ENCODE measurements at regions not wholly inside any gene's neighbourhood (a gene's known extent, or its start where the extent isn't known, plus 50 kb on each side); places are given as distances from the start of the nearest gene placed in this dataset.

DNA sequence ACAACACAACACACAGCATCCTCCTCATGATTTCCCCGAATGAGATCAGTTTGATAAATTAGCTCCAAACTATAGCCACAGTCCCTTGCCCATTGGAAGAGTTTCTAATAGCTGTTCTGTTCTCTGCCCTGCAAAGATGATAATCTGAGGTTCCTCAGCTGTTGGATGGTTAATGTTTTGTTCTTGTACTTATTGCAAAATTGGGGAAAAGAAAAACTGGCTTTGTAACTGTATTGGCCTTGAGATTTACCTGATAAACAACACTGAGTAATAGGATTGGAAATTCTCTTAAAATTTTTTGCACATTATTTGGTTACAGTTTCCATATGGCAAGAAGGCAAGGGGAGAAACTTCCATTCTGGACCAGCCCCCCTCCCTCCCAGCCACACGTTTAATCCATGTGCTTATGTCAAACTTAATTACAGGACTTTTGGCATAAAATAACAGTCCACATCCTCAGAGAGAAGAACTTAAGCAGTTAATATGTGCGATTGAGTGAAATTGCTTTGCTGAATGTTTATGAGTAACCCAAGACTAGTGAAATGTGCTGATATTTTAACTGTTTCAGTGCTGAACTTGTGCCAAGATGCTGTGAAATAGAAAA is 119.1 kb upstream of the ZFHX3 start:
- Histone ChIP-seq H3K9me3 (ENCODE audit: insufficient read depth, low read depth, low read length) (no peaks in the 10 kb centered on the region), H3K36me3 (ENCODE audit: insufficient read depth, low read depth, low read length) (no peaks in the 10 kb centered on the region), H3K27ac (ENCODE audit: low read length) (no peak overlapping the region), H3K27me3 (ENCODE audit: insufficient read depth, low read length) (peaks cover 4% of the 10 kb centered on the region; the same call in 1 of the 2 replicates), H3K4me1 (ENCODE audit: insufficient read depth, low read length) (peaks cover 9% of the 10 kb centered on the region), H3K9ac (ENCODE audit: low read depth, low read length) (no peak overlapping the region), H3K4me3 (ENCODE audit: low read length) (no peak overlapping the region)

DNA sequence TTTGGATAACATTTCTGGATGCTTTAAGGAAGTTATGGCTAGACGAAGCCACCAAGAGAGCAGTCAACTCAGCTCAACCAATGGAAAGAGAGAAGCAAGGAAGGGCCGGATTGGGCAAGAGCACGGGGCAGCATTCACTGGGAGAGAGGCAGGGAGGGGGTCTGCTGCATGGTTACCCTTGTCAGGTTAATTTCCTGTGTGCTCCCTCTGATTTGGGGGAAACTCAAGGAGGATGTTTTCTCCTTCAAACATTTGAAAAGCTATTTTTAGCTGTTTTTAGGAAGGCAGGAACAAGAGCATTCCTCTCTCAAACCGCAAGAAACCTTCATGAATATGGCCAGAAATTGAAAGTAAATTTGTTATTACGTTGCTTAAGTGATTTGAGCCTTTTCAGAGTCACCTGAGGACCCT is 118.5 kb upstream of the ZFHX3 start:
- Histone ChIP-seq H3K4me3 (ENCODE audit: low read length) (no peak overlapping the region), H3K9ac (ENCODE audit: low read depth, low read length) (no peak overlapping the region), H3K36me3 (ENCODE audit: insufficient read depth, low read depth, low read length) (no peaks in the 10 kb centered on the region), H3K9me3 (ENCODE audit: insufficient read depth, low read depth, low read length) (no peaks in the 10 kb centered on the region), H3K4me1 (ENCODE audit: insufficient read depth, low read length) (peaks cover 3% of the 10 kb centered on the region), H3K27ac (ENCODE audit: low read length) (no peak overlapping the region), H3K27me3 (ENCODE audit: insufficient read depth, low read length) (peaks cover 4% of the 10 kb centered on the region; the same call in 1 of the 2 replicates)

DNA sequence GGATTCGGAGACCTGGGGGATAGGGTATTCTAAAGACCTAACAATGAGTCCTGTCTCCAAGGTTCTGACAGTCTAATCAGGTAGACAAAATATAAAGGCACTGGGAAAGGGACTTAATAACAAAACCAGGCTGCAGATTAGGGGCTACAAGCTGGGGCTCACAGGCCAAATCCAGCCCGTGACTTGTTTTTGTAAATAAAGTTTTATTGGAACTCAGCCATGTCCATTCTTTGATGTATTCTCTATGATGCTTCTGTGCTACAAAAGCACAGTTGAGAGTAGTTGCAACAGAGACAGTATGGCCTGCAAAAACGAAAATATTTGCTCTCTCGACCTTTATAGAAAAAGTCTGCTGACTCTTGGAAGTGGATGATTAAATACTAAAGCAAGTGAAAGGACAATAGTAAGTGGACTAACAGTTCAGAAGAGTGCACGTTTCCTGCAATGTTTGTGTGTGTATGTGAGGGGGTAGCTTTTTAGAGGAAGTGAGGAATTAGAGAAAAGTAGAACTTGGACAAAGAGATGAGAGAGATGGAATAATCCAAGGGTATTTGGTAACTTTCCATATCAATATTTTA is 115.4 kb upstream of the ZFHX3 start:
- Histone ChIP-seq H3K36me3 (ENCODE audit: insufficient read depth, low read depth, low read length) (no peaks in the 10 kb centered on the region), H3K27ac (ENCODE audit: low read length) (no peak overlapping the region), H3K4me3 (ENCODE audit: low read length) (no peak overlapping the region), H3K9ac (ENCODE audit: low read depth, low read length) (no peak overlapping the region), H3K4me1 (ENCODE audit: insufficient read depth, low read length) (no peaks in the 10 kb centered on the region), H3K27me3 (ENCODE audit: insufficient read depth, low read length) (peaks cover under 1% of the 10 kb centered on the region; the same call in 1 of the 2 replicates), H3K9me3 (ENCODE audit: insufficient read depth, low read depth, low read length) (no peaks in the 10 kb centered on the region)

DNA sequence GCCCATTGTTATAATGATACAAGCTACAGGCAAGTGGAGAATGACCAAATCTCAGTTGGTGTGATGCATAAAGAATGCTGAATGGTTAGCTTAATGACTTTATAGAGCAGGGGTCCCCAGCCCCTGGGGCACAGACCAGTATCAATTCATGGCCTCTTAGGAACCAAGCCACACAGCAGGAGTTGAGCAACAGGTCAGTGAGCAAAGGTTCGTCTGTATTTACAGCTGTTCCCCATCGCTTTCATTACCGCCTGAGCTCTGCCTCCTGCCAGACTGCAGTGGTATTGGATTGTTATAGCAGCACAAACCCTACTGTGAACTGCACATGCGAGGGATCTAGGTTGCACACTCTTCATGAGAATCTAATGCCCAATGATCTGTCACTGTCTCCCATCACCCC is 114.0 kb upstream of the ZFHX3 start:
- H3K9me3 ChIP-seq (ENCODE audit: insufficient read depth, low read depth, low read length): no peaks in the 10 kb centered on the region
- no peaks in the 10 kb centered on the region for H3K4me1 ChIP-seq (ENCODE audit: insufficient read depth, low read length)
- H3K27me3 ChIP-seq (ENCODE audit: insufficient read depth, low read length): no peaks in the 10 kb centered on the region
- H3K36me3 ChIP-seq (ENCODE audit: insufficient read depth, low read depth, low read length): no peaks in the 10 kb centered on the region
- H3K27ac ChIP-seq (ENCODE audit: low read length): no peak overlapping the region
- H3K9ac ChIP-seq (ENCODE audit: low read depth, low read length): no peak overlapping the region
- no peak overlapping the region for H3K4me3 ChIP-seq (ENCODE audit: low read length)

DNA sequence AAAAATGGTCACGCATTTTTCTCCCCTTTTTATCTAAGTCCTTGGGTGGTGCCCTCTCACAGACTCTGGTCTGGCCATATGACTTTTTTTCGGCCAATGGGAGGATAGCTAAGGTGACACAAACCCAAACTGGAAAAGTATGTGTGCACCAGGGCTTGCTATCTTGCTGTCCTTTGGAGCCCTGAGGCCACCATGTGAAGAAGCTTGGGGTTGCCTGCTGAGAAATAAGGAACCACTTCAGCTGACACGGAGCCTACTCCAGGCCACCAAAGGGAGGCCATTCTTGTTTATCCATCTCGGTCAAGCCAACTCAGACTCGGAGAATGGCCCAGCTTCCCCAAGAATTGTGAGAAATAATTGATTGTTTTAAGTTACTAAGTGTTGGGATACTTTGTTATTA is 111.4 kb upstream of the ZFHX3 start:
- H3K27ac ChIP-seq (ENCODE audit: low read length): no peak overlapping the region
- no peak overlapping the region for H3K9ac ChIP-seq (ENCODE audit: low read depth, low read length)
- H3K27me3 ChIP-seq (ENCODE audit: insufficient read depth, low read length): no peaks in the 10 kb centered on the region
- no peaks in the 10 kb centered on the region for H3K36me3 ChIP-seq (ENCODE audit: insufficient read depth, low read depth, low read length)
- H3K4me1 ChIP-seq (ENCODE audit: insufficient read depth, low read length): no peaks in the 10 kb centered on the region
- H3K4me3 ChIP-seq (ENCODE audit: low read length): no peak overlapping the region
- no peaks in the 10 kb centered on the region for H3K9me3 ChIP-seq (ENCODE audit: insufficient read depth, low read depth, low read length)

DNA sequence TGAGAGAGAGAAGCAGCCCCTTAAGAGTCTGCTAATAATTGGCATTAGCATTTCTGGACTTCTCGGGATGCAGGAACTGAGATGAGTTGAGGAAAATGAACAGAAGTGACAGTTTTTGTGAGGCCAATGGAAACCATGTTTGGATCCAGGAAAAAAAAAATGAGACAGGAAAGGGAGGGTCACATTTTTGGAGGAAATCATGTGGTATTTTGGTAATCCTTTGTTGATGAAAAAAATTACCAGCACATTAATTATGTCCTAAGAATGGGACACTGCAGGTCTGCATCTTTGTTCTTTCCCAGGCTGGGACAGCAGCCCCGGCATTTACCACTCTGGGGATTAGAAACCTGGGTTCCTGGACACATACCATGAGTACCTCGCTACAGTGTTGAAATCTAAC is 109.9 kb upstream of the ZFHX3 start:
- Histone ChIP-seq H3K36me3 (ENCODE audit: insufficient read depth, low read depth, low read length) (no peaks in the 10 kb centered on the region), H3K4me3 (ENCODE audit: low read length) (no peak overlapping the region), H3K9ac (ENCODE audit: low read depth, low read length) (no peak overlapping the region), H3K9me3 (ENCODE audit: insufficient read depth, low read depth, low read length) (no peaks in the 10 kb centered on the region), H3K4me1 (ENCODE audit: insufficient read depth, low read length) (peaks cover 5% of the 10 kb centered on the region; the same call in 1 of the 2 replicates), H3K27ac (ENCODE audit: low read length) (no peak overlapping the region), H3K27me3 (ENCODE audit: insufficient read depth, low read length) (no peaks in the 10 kb centered on the region)

DNA sequence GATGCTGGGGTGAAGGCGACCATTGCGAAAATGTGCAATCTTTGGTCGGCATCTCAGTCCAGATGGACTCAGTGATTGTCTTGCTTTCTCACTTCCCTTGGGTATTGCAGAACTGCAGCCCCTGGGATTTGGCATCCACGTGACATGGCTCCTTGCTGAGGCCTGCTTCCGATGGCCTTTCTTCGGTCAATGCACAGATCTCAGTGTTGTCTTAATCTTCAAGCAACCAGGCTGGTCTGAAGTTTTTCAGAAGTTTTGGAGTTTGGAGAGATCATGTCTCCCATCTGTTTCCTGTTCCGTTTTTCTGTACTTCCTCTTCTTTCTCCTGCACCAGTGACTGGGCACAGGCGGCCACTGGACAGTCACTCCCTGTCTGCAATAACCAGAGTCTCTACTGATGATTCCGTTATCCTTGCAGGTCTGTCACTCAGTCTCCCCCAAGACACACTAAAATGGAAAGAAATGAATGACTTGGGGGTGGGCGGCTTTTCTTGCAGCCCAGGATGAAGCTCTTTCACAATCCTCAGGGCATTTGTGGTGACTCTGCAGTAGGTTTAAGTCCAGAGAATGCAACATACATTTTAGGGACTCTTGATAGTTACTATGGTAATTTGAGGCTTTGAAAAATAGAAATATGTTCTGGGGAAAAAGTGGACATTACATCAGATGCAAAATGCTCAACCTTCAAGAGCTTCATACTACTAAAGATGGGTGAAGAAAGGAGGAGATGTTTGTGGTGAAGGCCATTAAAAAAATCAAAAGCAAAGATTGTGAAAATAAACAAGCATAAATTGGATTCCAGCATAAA is 106.3 kb upstream of the ZFHX3 start:
- Histone ChIP-seq H3K4me1 (ENCODE audit: insufficient read depth, low read length) (peaks cover 22% of the 10 kb centered on the region), H3K27me3 (ENCODE audit: insufficient read depth, low read length) (no peaks in the 10 kb centered on the region), H3K36me3 (ENCODE audit: insufficient read depth, low read depth, low read length) (no peaks in the 10 kb centered on the region), H3K9me3 (ENCODE audit: insufficient read depth, low read depth, low read length) (no peaks in the 10 kb centered on the region), H3K27ac (ENCODE audit: low read length) (no peak overlapping the region), H3K4me3 (ENCODE audit: low read length) (no peak overlapping the region), H3K9ac (ENCODE audit: low read depth, low read length) (no peak overlapping the region)

DNA sequence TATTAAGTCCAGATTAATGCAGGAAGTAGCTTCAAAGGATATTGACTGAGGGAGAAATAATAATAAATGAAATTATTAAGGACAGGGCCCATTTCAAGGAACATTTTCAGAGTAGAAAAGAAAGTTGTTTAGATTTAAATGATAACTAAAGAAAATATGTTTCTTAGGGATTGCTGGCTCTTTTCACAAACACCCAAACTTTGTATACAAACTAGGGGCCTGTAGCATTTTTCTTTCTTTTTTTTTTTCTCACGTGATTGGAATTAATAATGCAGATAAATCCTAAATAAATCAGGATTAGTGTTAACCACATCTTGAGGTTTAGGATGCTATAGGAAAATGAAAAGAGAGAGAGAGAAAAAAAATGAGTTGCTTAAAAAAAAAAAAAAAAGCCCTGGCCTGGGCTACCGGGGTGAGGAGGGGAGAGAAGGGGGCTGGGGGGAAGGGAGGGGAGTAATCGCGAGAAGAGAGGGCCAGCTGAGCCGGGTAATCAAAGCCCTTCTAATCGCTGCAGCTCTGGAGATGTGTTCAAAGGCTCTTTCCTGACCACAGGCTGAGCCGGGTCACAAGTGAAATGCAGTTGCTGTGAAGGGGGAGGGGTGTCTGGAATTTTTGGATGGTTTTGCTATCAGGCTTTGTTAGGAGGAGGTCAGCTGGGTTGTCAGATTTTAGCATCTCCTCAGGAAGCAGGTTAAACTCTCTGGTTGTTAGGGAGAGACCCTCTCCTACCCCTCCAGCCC is 104.6 kb upstream of the ZFHX3 start:
- Histone ChIP-seq H3K9me3 (ENCODE audit: insufficient read depth, low read depth, low read length) (no peaks in the 10 kb centered on the region), H3K4me1 (ENCODE audit: insufficient read depth, low read length) (peaks cover 22% of the 10 kb centered on the region), H3K36me3 (ENCODE audit: insufficient read depth, low read depth, low read length) (no peaks in the 10 kb centered on the region), H3K9ac (ENCODE audit: low read depth, low read length) (0 out of 2 replicates have a peak overlapping the region, but pooled peaks have one; percentile 4), H3K4me3 (ENCODE audit: low read length) (peak overlapping the region; percentile 41), H3K27ac (ENCODE audit: low read length) (no peak overlapping the region), H3K27me3 (ENCODE audit: insufficient read depth, low read length) (no peaks in the 10 kb centered on the region)

DNA sequence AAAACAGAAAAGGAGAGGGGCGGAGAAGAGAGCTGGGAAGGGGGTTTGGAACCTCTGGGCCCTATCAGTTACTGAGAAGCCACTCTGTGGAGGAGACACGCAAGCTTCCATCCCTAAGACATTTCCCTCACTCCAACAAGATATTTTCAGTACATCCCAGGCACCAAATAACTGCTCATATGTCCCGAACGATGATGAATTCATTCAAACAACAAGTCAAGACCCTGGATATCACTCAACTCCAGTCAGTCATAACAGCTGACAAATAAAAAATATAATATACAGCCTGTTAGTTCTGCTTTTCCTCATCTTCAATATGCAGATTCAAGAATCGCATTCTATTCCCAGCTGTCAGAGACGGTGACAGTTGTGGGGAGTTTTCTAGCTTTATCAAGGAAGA is 104.0 kb upstream of the ZFHX3 start:
- Histone ChIP-seq H3K27ac (ENCODE audit: low read length) (no peak overlapping the region), H3K4me3 (ENCODE audit: low read length) (no peak overlapping the region), H3K9me3 (ENCODE audit: insufficient read depth, low read depth, low read length) (no peaks in the 10 kb centered on the region), H3K36me3 (ENCODE audit: insufficient read depth, low read depth, low read length) (no peaks in the 10 kb centered on the region), H3K9ac (ENCODE audit: low read depth, low read length) (no peak overlapping the region), H3K4me1 (ENCODE audit: insufficient read depth, low read length) (peaks cover 22% of the 10 kb centered on the region), H3K27me3 (ENCODE audit: insufficient read depth, low read length) (no peaks in the 10 kb centered on the region)

DNA sequence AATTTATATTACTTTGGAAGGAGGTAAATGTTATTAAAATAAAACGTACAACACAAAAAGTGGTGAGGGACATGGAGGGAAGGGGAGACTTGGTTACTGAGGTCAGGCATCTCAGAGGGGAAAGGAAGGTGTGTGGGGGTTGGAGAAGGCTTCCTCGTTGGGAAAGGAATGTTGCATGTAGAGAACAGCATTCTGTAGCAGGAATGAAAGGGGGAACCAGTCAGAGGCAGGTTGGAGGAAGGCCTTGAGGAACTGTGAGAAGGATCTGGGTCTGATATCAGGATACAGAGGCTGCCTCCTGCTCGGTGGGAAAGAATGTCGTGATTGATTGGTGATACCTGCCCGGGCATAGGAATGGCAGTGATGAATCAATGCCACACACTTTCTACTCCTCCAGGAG is 103.3 kb upstream of the ZFHX3 start:
- no peaks in the 10 kb centered on the region for H3K9me3 ChIP-seq (ENCODE audit: insufficient read depth, low read depth, low read length)
- no peak overlapping the region for H3K9ac ChIP-seq (ENCODE audit: low read depth, low read length)
- peaks cover 22% of the 10 kb centered on the region for H3K4me1 ChIP-seq (ENCODE audit: insufficient read depth, low read length)
- no peak overlapping the region for H3K27ac ChIP-seq (ENCODE audit: low read length)
- no peak overlapping the region for H3K4me3 ChIP-seq (ENCODE audit: low read length)
- no peaks in the 10 kb centered on the region for H3K36me3 ChIP-seq (ENCODE audit: insufficient read depth, low read depth, low read length)
- no peaks in the 10 kb centered on the region for H3K27me3 ChIP-seq (ENCODE audit: insufficient read depth, low read length)

DNA sequence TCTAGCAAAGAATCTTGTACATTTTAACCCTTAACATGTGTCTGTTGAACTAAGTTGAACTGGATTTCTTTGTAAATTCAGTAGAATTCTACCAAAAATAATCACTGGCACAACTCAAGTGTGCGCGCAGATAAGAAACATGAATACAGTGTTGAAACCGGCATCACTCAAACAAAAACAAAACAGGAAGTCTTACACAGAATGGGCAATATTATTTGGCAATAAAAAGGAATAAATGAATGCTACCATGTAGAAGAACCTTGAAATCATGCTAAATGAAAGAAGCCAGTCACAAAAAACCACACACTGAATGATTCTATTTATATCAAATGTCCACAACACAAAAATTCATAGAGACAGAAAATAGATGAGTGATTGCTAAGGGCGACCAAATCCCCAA is 102.9 kb upstream of the ZFHX3 start:
- no peaks in the 10 kb centered on the region for H3K9me3 ChIP-seq (ENCODE audit: insufficient read depth, low read depth, low read length)
- no peaks in the 10 kb centered on the region for H3K27me3 ChIP-seq (ENCODE audit: insufficient read depth, low read length)
- H3K36me3 ChIP-seq (ENCODE audit: insufficient read depth, low read depth, low read length): no peaks in the 10 kb centered on the region
- H3K9ac ChIP-seq (ENCODE audit: low read depth, low read length): no peak overlapping the region
- H3K27ac ChIP-seq (ENCODE audit: low read length): no peak overlapping the region
- H3K4me1 ChIP-seq (ENCODE audit: insufficient read depth, low read length): peaks cover 22% of the 10 kb centered on the region
- H3K4me3 ChIP-seq (ENCODE audit: low read length): no peak overlapping the region

Measured in iPS-20b (cell line).